H9 (cell line): ENCODE measurements at regions not wholly inside any gene's neighbourhood (a gene's known extent, or its start where the extent isn't known, plus 50 kb on each side); places are given as distances from the start of the nearest gene placed in this dataset.

ENCODE experiments used
- DNase-seq: peaks from one replicate; pipeline ENCODE4 v3.0.0-alpha.2; 2017
- H2AFZ ChIP-seq: one replicate; pipeline ENCODE4 v1.6.1; 2013; ENCODE audit warnings: mild to moderate bottlenecking, low read length, control low read depth, moderate library complexity
- H2AK5ac ChIP-seq: 2 replicates; pipeline ENCODE4 v1.6.1; 2013; ENCODE audit warnings: low read length, control low read depth, mixed read lengths; ENCODE audit not compliant: insufficient read length
- H2BK120ac ChIP-seq: one replicate; pipeline ENCODE4 v1.6.1; 2013; ENCODE audit warnings: low read depth, mild to moderate bottlenecking, low read length, control low read depth, inconsistent platforms; ENCODE audit not compliant: poor library complexity, severe bottlenecking
- H2BK12ac ChIP-seq: 2 replicates; pipeline ENCODE4 v1.6.1; 2013; ENCODE audit warnings: low read length, control low read depth, mixed read lengths, low read depth; ENCODE audit not compliant: insufficient read length
- H2BK15ac ChIP-seq: 2 replicates; pipeline ENCODE4 v1.6.1; 2013; ENCODE audit warnings: low read depth, low read length, control low read depth
- H2BK20ac ChIP-seq: one replicate; pipeline ENCODE4 v1.6.1; 2013; ENCODE audit warnings: low read depth, mild to moderate bottlenecking, low read length, control low read depth, inconsistent platforms; ENCODE audit not compliant: poor library complexity, severe bottlenecking
- H2BK5ac ChIP-seq: 2 replicates; pipeline ENCODE4 v1.6.1; 2013; ENCODE audit warnings: low read length, control low read depth, mixed read lengths; ENCODE audit not compliant: insufficient read length
- H3K14ac ChIP-seq: 2 replicates; pipeline ENCODE4 v1.6.1; 2013; ENCODE audit warnings: low read length, control low read depth; ENCODE audit not compliant: insufficient read depth
- H3K18ac ChIP-seq: 2 replicates; pipeline ENCODE4 v1.6.1; 2013; ENCODE audit warnings: low read depth, mild to moderate bottlenecking, mixed read lengths, low read length, control low read depth; ENCODE audit not compliant: insufficient read length
- H3K23ac ChIP-seq: 2 replicates; pipeline ENCODE4 v1.6.1; 2013; ENCODE audit warnings: low read length, control low read depth, mixed read lengths, low read depth; ENCODE audit not compliant: insufficient read length
- H3K23me2 ChIP-seq: 2 replicates; pipeline ENCODE4 v1.6.1; 2013; ENCODE audit warnings: low read depth, mild to moderate bottlenecking, mixed read lengths, low read length, control low read depth; ENCODE audit not compliant: insufficient read length, poor library complexity, severe bottlenecking
- H3K27ac ChIP-seq: 2 replicates; pipeline ENCODE4 v1.5.1; 2013; ENCODE audit warnings: low read length, control low read depth, mixed read lengths, low read depth; ENCODE audit not compliant: insufficient read length
- H3K27me3 ChIP-seq: 2 replicates; pipeline ENCODE4 v1.6.1; 2013; ENCODE audit warnings: low read length, control low read depth, inconsistent platforms; ENCODE audit not compliant: insufficient read depth
- H3K4ac ChIP-seq: 2 replicates; pipeline ENCODE4 v1.6.1; 2013; ENCODE audit warnings: low read depth, mild to moderate bottlenecking, control low read depth, inconsistent platforms, low read length, moderate library complexity
- H3K4me1 ChIP-seq: 2 replicates; pipeline ENCODE4 v1.6.1; 2013; ENCODE audit warnings: low read length, control low read depth, inconsistent platforms; ENCODE audit not compliant: insufficient read depth
- H3K4me2 ChIP-seq: 2 replicates; pipeline ENCODE4 v1.6.1; 2013; ENCODE audit warnings: low read length, control low read depth, mixed read lengths; ENCODE audit not compliant: insufficient read length, insufficient read depth
- H3K56ac ChIP-seq: 2 replicates; pipeline ENCODE4 v1.6.1; 2013; ENCODE audit warnings: low read depth, mild to moderate bottlenecking, mixed read lengths, low read length, control low read depth; ENCODE audit not compliant: insufficient read length
- H3K79me1 ChIP-seq: 2 replicates; pipeline ENCODE4 v1.6.1; 2013; ENCODE audit warnings: low read depth, mild to moderate bottlenecking, moderate library complexity, low read length, control low read depth, inconsistent platforms; ENCODE audit not compliant: insufficient read depth, poor library complexity, severe bottlenecking
- H3K79me2 ChIP-seq: 2 replicates; pipeline ENCODE4 v1.6.1; 2013; ENCODE audit warnings: low read length, control low read depth, inconsistent platforms; ENCODE audit not compliant: insufficient read depth
- H3K9ac ChIP-seq: 2 replicates; pipeline ENCODE4 v1.6.1; 2013; ENCODE audit warnings: low read length, control low read depth, mixed read lengths; ENCODE audit not compliant: insufficient read length; ENCODE audit errors: extremely low read depth
- H3K9me3 ChIP-seq: one replicate; pipeline ENCODE4 v1.6.1; 2013; ENCODE audit warnings: low read depth, low read length, inconsistent platforms; ENCODE audit not compliant: control insufficient read depth
- H3T11ph ChIP-seq: one replicate; pipeline ENCODE4 v1.6.1; 2013; ENCODE audit warnings: mild to moderate bottlenecking, low read length, control low read depth, inconsistent platforms
- H4K20me1 ChIP-seq: one replicate; pipeline ENCODE4 v1.6.1; 2013; ENCODE audit not compliant: control insufficient read depth, insufficient read length, insufficient read depth
- H4K5ac ChIP-seq: 2 replicates; pipeline ENCODE4 v1.6.1; 2013; ENCODE audit warnings: low read depth, mild to moderate bottlenecking, mixed read lengths, low read length, control low read depth; ENCODE audit not compliant: insufficient read length
- H4K8ac ChIP-seq: replicated peaks from 2 replicates; pipeline ENCODE4 v1.6.1; 2013; ENCODE audit warnings: low read length, control low read depth, mixed read lengths, low read depth; ENCODE audit not compliant: insufficient read length
- H4K91ac ChIP-seq: 2 replicates; pipeline ENCODE4 v1.6.1; 2013; ENCODE audit warnings: low read depth, mild to moderate bottlenecking, moderate library complexity, mixed read lengths, low read length, control low read depth; ENCODE audit not compliant: insufficient read length
- H3K27ac Mint-ChIP-seq, 3 experiments: 2 replicates in 2 of 3; 3 replicates in 1 of 3; pipeline ENCODE4 v1.8.0; 2020 to 2021; ENCODE audit warnings: mixed read lengths in 3 of 3, mild to moderate bottlenecking in 1 of 3, moderate library complexity in 1 of 3
- H3K27me3 Mint-ChIP-seq: 2 replicates; pipeline ENCODE4 v1.8.0; 2021; ENCODE audit warnings: low read depth, mild to moderate bottlenecking, moderate library complexity, mixed read lengths
- H3K36me3 Mint-ChIP-seq, 3 experiments: 2 replicates in 2 of 3; 3 replicates in 1 of 3; pipeline ENCODE4 v1.8.0; 2020 to 2021; ENCODE audit warnings: low read depth in 3 of 3, mixed read lengths in 3 of 3; ENCODE audit not compliant: insufficient read depth in 1 of 3
- H3K4me1 Mint-ChIP-seq, 2 experiments: 2 replicates each; pipeline ENCODE4 v1.8.0; 2020; ENCODE audit warnings: mixed read lengths in 2 of 2
- H3K4me3 Mint-ChIP-seq, 2 experiments: 2 replicates in 1 of 2; 3 replicates in 1 of 2; pipeline ENCODE4 v1.8.0; 2020 to 2021; ENCODE audit warnings: mild to moderate bottlenecking in 2 of 2, mixed read lengths in 2 of 2, moderate library complexity in 1 of 2
- H3K9me3 Mint-ChIP-seq, 2 experiments: 2 replicates in 1 of 2; 3 replicates in 1 of 2; pipeline ENCODE4 v1.8.0; 2020; ENCODE audit warnings: mild to moderate bottlenecking in 2 of 2, mixed read lengths in 2 of 2, moderate library complexity in 1 of 2
- CTCF ChIP-seq: fragments of 200-600 bp; sonication (generic); conservative IDR thresholded peaks from 3 replicates; pipeline ENCODE4 v1.8.0; 2021; ENCODE audit warnings: antibody characterized with exemption, mild to moderate bottlenecking
- WGBS: extraction: QIAGEN DNeasy Blood & Tissue Kit; methylation state at CpG from one replicate; pipeline ENCODE4 v1.1.7; 2013; ENCODE audit warnings: missing lambda C conversion rate, low lambda C conversion rate, mixed read lengths; ENCODE audit not compliant: insufficient read length; ENCODE audit errors: extremely low coverage; 5-methylcytosine and 5-hydroxymethylcytosine counted together

- Histone ChIP-seq H2BK120ac (no peak overlapping the region), H2AK5ac (no peak overlapping the region), H3K14ac (no peak overlapping the region), H3K4me2 (no peak overlapping the region), H3K23ac (no peak overlapping the region), H3K23me2 (no peaks in the 10 kb centered on the region), H2BK5ac (no peak overlapping the region), H3T11ph (no peak overlapping the region), H4K5ac (no peak overlapping the region), H3K9ac (no peak overlapping the region), H3K4ac (no peak overlapping the region), H3K27ac (no peak overlapping the region), H3K27me3 (no peaks in the 10 kb centered on the region), H2AFZ (no peak overlapping the region), H3K9me3 (no peaks in the 10 kb centered on the region), H3K79me2 (no peaks in the 10 kb centered on the region), H4K8ac (no peak overlapping the region), H4K20me1 (no peaks in the 10 kb centered on the region), H2BK20ac (no peak overlapping the region), H3K56ac (no peak overlapping the region), H2BK12ac (no peak overlapping the region), H3K18ac (no peak overlapping the region), H2BK15ac (no peak overlapping the region), H4K91ac (no peak overlapping the region), H3K4me1 (no peaks in the 10 kb centered on the region), H3K79me1 (no peaks in the 10 kb centered on the region)
- no CpG with 5 or more reads among the region's 1 CpG for WGBS
- DNase-seq = no peak
- H3K27me3 Mint-ChIP-seq = no peaks in the 10 kb centered on the region
- H3K4me3 Mint-ChIP-seq = no peak overlapping the region
- H3K9me3 Mint-ChIP-seq = no peaks in the 10 kb centered on the region
- H3K27ac Mint-ChIP-seq = no peak overlapping the region
- no peaks in the 10 kb centered on the region; a peak in 1 of 7 replicates for H3K36me3 Mint-ChIP-seq
- H3K4me1 Mint-ChIP-seq = no peaks in the 10 kb centered on the region
- TF ChIP-seq CTCF = no peak
These were observed 128.0 kb downstream of the TENT5A start for GRCh38 chr6:81624453-81624852.
